ENCODE measurements at regions not wholly inside any gene's neighbourhood (a gene's known extent, or its start where the extent isn't known, plus 50 kb on each side); places are given as distances from the start of the nearest gene placed in this dataset.

DNA sequence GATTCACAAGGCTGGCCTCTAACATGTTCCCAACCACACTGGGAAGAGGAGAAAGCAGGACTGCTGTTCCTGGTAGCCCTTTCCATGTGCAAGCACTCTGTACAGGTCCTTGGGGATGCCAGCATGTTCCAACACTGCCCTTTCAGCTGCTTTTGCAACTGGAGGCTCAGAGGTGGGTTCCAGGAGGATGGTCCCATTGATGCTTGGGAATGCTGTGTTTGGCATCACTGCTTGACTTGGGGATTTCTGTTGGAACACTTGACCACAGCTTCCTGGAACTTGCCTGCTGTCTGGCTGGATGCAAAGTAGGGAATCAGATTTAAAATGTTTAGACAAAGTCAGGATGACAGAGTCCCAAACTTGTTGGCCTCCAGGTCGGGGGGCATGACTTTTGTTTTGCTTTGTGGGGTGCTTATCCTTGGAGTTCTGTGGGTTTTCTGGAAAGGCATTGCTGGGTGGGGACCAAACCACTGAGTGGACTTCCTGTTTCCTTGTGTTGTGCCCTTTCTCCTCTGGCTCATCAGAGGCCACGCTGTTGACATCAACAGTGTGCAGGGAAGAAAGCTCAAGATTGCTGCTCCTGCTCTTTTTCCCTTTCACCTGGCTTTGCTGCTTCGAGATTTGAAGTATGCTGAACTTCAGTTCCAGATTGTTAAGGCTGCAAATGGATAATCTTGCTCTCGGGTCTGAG lies 148.5 kb upstream of the RPS23 start:
- no peak for DNase-seq (ENCODE audit: low read depth in 1 of 2, low spot score in 1 of 2)
- no peaks in the 10 kb centered on the region for H3K27me3 ChIP-seq (ENCODE audit: insufficient read depth, poor library complexity, severe bottlenecking)
- H3K27ac ChIP-seq (replicated peaks): no peak overlapping the region
- H3K4me3 ChIP-seq (replicated peaks; ENCODE audit: insufficient read depth, low read length): no peak overlapping the region
- TF ChIP-seq, protein P1, sequence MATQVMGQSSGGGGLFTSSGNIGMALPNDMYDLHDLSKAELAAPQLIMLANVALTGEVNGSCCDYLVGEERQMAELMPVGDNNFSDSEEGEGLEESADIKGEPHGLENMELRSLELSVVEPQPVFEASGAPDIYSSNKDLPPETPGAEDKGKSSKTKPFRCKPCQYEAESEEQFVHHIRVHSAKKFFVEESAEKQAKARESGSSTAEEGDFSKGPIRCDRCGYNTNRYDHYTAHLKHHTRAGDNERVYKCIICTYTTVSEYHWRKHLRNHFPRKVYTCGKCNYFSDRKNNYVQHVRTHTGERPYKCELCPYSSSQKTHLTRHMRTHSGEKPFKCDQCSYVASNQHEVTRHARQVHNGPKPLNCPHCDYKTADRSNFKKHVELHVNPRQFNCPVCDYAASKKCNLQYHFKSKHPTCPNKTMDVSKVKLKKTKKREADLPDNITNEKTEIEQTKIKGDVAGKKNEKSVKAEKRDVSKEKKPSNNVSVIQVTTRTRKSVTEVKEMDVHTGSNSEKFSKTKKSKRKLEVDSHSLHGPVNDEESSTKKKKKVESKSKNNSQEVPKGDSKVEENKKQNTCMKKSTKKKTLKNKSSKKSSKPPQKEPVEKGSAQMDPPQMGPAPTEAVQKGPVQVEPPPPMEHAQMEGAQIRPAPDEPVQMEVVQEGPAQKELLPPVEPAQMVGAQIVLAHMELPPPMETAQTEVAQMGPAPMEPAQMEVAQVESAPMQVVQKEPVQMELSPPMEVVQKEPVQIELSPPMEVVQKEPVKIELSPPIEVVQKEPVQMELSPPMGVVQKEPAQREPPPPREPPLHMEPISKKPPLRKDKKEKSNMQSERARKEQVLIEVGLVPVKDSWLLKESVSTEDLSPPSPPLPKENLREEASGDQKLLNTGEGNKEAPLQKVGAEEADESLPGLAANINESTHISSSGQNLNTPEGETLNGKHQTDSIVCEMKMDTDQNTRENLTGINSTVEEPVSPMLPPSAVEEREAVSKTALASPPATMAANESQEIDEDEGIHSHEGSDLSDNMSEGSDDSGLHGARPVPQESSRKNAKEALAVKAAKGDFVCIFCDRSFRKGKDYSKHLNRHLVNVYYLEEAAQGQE (IDR thresholded peaks at IDR 0.05; ENCODE audit: insufficient replicate concordance, low read depth): no peak
- TF ChIP-seq POLR2AphosphoS5 (IDR thresholded peaks at IDR 0.05; ENCODE audit: low read depth) (no peak), SPI1 (IDR thresholded peaks at IDR 0.05; ENCODE audit: borderline replicate concordance, low read depth) (no peak), GABPA (IDR thresholded peaks at IDR 0.05; ENCODE audit: low read depth) (no peak)
- TF ChIP-seq, protein P2, sequence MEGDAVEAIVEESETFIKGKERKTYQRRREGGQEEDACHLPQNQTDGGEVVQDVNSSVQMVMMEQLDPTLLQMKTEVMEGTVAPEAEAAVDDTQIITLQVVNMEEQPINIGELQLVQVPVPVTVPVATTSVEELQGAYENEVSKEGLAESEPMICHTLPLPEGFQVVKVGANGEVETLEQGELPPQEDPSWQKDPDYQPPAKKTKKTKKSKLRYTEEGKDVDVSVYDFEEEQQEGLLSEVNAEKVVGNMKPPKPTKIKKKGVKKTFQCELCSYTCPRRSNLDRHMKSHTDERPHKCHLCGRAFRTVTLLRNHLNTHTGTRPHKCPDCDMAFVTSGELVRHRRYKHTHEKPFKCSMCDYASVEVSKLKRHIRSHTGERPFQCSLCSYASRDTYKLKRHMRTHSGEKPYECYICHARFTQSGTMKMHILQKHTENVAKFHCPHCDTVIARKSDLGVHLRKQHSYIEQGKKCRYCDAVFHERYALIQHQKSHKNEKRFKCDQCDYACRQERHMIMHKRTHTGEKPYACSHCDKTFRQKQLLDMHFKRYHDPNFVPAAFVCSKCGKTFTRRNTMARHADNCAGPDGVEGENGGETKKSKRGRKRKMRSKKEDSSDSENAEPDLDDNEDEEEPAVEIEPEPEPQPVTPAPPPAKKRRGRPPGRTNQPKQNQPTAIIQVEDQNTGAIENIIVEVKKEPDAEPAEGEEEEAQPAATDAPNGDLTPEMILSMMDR (IDR thresholded peaks at IDR 0.05; ENCODE audit: insufficient read depth, low read length): no peak

DNA sequence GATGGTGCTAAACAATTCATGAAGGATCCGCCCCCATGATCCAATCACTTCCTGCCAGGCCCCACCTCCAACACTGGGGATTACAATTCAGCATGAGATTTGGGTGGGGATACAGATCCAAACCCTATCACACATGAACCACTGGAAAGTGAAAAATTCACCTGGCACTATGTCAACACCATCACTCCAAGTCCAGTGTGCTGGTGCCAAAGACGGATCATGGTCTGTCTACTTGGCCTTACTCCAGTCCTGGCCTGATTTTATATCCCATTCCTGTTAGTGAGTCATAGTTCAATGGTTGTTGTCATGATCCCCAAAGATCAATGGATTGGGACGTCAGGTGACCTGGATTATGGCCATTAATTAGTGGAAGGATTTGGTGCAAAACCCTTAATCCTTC lies 147.4 kb upstream of the RPS23 start:
- TF ChIP-seq, protein P2 (IDR thresholded peaks at IDR 0.05; ENCODE audit: insufficient read depth, low read length): no peak
- no peak for TF ChIP-seq SPI1 (IDR thresholded peaks at IDR 0.05; ENCODE audit: borderline replicate concordance, low read depth)
- TF ChIP-seq, protein P1 (IDR thresholded peaks at IDR 0.05; ENCODE audit: insufficient replicate concordance, low read depth): no peak
- no peak for TF ChIP-seq POLR2AphosphoS5 (IDR thresholded peaks at IDR 0.05; ENCODE audit: low read depth)
- Histone ChIP-seq H3K27ac (replicated peaks) (no peak overlapping the region), H3K27me3 (ENCODE audit: insufficient read depth, poor library complexity, severe bottlenecking) (no peaks in the 10 kb centered on the region), H3K4me3 (replicated peaks; ENCODE audit: insufficient read depth, low read length) (no peak overlapping the region)
- DNase-seq (ENCODE audit: low read depth in 1 of 2, low spot score in 1 of 2): no peak

DNA sequence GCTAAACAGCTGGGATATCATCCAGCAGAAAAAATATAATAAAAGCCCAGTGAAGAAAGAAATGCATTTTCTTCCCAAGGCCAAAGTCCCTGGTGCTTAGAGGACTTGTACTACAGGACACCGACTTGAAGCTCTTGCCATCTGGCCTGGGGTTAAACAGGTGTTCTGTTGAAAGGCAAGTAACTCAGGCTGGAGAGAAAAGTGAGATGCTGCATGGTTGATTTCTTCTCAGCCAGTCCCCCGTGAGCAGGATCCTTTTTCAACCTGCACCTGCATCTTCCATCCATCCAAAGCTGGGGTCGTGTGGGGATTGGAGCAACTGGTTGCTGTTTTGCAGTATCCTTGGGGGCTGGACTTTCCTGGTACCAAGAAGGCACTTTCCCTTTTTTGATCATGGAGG lies 146.1 kb upstream of the RPS23 start:
- TF ChIP-seq, protein P1 (IDR thresholded peaks at IDR 0.05; ENCODE audit: insufficient replicate concordance, low read depth): no peak
- TF ChIP-seq, protein P2 (IDR thresholded peaks at IDR 0.05; ENCODE audit: insufficient read depth, low read length): no peak
- no peak for TF ChIP-seq GABPA (IDR thresholded peaks at IDR 0.05; ENCODE audit: low read depth)
- TF ChIP-seq SPI1 (IDR thresholded peaks at IDR 0.05; ENCODE audit: borderline replicate concordance, low read depth): no peak
- TF ChIP-seq POLR2AphosphoS5 (IDR thresholded peaks at IDR 0.05; ENCODE audit: low read depth): no peak
- no peak for DNase-seq (ENCODE audit: low read depth in 1 of 2, low spot score in 1 of 2)
- no peak overlapping the region for H3K27ac ChIP-seq (replicated peaks)
- H3K4me3 ChIP-seq (replicated peaks; ENCODE audit: insufficient read depth, low read length): no peak overlapping the region
- H3K27me3 ChIP-seq (ENCODE audit: insufficient read depth, poor library complexity, severe bottlenecking): no peaks in the 10 kb centered on the region

All from HL-60 (cell line).